ENCODE measurements at regions not wholly inside any gene's neighbourhood (a gene's known extent, or its start where the extent isn't known, plus 50 kb on each side); places are given as distances from the start of the nearest gene placed in this dataset.
"Not testable (repeated sequence)": the region's sequence is repeated elsewhere in the genome, so short reads cannot be mapped to it uniquely, and the experiment has no call there.

- no peak for DNase-seq
These were observed 278.2 kb upstream of the ID4 start for GRCh38 chr6:19558934-19559333.

DNA sequence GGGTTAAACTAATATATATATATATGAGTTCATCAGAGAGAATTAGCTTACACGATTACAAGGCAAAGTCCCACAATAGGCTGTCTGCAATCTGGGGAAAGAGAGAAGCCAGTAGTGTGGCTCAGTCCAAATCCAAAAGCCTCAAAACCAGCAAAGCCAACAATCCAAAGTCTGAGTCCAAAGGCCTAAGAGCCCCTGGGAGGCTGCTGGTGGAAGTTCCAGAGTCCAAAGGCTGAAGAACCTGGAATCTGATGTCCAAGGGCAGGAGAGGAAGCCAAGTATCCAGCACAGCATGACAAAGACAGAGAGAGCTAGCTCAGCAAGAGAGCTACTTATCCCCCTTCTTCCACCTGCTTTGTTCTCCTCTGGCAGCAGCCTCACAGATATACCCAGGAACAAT, 274.7 kb upstream of the ID4 start:
- DNase-seq, result no peak

DNA sequence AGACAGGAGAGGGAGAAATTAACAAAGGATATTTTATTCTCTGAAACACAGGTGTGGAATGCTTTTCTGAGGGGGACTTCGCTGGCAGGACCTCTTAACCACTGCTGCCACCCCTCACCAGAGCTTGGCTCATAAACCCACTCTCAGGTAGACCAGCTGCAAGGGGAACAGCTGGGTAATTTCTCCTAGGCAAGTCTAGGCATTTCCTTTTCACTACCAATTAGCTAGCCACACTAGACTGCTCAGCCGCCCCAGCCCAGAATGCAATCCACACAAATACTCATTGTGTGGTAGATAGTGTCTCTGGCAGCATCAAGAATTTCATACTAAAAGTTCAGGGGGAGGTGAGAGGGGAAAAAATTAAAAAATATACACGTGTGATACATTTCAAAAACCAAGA, 267.6 kb upstream of the ID4 start:
- no peak for DNase-seq

DNA sequence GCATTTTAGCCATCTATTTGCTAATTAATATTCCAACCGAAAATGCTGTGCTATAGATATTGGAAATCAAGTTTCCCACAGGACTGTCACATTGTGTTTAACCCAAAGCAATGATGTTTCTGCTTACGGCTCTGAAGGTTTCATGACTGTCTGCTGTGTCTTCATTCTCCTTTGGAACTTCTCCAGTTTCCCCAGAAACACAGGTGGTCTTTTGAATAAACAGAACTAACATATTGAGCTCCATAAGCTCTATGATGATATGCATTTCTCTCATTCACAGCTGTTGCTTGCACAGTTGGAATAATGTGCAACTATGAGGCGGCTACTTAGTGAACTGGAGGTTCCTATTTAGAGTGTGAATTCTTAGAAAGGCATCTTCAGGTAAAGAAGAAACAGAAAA, 266.0 kb upstream of the ID4 start:
- DNase-seq, result no peak

DNA sequence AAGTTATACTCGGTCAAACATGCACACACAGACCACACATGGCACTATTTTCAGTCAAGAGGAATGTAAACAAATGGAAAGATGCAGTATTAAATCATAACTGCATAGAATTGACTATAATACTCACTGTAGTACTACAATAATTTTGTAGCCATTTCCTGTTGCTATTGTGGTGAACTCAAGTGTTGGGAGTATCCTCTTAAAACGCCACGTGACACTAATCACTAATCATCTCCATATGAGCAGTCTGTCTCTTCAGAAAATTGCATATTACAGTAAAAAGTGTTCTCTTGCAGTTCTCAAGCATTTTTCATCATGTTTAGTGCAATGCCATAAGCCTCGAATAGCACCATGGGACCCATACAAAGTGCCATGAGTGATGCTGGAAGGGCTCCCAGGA, 258.7 kb upstream of the ID4 start:
- no peak for DNase-seq

DNA sequence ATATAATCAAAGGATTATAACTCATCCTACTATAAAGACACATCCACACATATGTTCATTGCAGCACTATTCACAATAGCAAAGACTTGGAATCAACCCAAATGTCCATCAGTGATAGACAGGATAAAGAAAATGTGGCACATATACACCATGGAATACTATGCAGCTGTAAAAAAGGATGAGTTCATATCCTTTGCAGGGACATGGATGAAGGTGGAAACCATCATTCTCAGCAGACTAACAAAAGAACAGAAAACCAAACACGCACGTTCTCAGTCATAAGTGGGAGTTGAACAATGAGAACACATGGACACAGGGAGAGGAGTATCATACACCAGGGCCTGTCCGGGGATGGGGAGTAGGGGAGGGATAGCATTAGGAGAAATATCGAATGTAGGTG, 253.0 kb upstream of the ID4 start:
- DNase-seq, result not testable (repeated sequence)

GRCh38 chr6:19587238-19587942, 249.8 kb upstream of the ID4 start:
- no peak for DNase-seq

DNA sequence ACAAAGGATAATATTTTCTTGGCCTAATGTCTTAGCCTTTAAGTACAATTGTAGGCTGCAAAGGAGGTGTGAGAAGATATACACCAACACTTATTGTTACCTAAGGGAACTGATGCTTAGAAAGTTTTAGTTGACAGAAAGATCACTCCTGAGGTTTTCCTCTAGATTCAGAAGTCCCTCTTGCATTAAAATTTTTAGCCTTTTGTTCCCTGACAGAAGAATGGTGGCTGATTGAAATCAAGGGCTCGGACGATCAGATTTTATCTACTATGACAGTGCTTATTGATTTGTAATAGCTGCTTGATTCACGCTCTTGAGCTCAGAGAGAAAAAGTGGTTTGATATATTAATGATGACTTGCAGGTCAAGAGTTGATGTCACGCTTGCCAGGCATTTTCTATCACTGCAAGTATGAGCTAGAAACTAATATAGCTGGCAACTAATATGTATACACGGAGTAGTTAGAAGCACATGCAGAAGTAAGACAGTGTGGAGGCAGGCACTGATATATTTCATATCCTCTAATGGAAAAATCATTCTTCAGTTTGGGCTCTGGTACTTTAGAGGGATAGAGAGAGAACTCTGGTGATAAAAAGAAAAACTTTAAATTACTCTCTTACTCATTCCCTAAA, 246.6 kb upstream of the ID4 start:
- DNase-seq, result no peak

- no peak for DNase-seq
These were observed 239.3 kb upstream of the ID4 start for GRCh38 chr6:19597809-19598320.

DNA sequence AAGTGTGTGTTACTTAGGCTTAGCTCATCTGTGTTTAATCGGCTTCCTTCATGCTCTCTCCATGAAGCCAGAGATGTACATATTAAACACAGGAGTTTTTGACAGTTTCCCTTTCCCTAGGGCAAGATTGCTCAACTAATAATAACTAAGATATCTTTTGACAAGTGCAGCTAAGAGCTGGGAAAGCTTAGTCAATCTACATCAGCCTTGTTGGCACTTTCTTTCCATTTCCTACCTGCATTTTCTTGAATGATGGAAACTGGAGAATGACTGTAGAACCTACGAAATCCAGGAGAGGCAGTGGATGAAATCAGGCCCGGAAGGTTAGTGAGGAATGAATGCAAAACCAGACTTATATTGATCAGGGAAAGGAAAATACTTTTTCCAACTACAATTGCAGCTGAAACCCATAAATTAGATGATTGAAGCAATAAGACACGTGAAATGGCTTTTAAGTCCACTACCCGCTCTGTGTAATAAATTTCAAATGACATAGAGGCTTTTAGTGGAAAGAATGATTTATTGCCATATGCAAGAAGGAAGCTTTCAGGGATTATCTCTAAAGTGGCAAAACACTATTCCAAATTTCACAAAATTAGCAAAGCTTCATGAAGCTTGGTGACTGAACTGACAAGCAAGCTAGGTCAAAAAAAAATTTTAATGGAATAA, 237.2 kb upstream of the ID4 start:
- no peak for DNase-seq

- peak; percentile 20 to 71 for DNase-seq
These were observed 234.6 kb upstream of the ID4 start for GRCh38 chr6:19602434-19603013.

DNA sequence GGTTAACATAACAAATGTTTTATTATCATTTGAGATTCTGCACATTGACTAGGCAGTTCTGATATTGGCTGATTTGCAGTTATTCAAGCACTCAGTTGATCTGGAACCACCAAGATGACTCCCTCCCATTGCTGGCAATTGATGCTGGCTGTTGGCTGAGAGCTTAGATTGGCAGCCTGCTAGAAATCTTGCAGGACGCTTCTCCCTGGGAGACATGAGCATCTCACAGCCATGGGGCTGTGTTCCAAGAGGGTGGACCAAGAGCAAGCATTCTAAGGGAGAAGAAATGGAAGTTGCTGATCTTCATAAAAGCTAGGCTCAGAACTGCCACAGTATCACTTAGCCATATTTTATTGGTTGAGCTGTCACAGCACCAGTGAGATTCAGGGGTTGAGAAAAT, 233.4 kb upstream of the ID4 start:
- DNase-seq, result no peak

- DNase-seq, result no peak
These were observed 231.5 kb upstream of the ID4 start for GRCh38 chr6:19605624-19606023.

GRCh38 chr6:19608546-19608945, 228.6 kb upstream of the ID4 start:
- DNase-seq, result no peak

DNA sequence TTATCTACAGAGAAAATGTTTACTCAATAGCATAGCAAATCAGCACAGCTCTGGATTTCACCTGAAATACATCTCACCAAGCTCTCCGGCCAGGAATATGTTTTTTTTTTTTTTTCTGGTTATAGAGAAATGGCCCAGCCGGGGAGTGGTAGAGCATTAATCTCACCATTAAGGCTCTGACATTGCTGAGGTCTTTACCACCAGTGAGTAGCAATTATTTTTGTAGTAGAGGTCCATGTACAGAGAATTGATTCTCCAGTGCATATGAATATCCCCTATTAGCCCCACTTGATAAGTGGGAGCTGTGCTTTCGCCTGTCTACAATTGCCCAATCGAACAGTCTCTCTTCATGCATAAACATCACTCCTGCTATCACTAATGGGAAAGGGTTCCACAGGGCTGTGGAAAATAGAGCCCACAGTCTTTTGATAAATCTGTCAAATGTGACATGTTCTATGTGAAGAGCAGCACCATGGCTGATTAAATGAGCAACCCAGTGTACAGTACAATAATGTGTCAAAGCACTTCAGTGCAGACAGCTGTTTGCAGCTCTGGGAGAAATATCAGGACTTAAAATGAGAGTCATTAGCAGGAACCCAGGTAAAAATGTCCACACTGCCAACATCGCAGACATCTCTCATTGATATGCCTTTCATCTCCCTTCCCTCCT, 227.1 kb upstream of the ID4 start:
- DNase-seq, result no peak

- not testable (repeated sequence) for DNase-seq
These were observed 224.3 kb upstream of the ID4 start for GRCh38 chr6:19612672-19613466.

GRCh38 chr6:19613678-19614077, 223.5 kb upstream of the ID4 start:
- DNase-seq, result no peak

GRCh38 chr6:19616022-19616421, 221.1 kb upstream of the ID4 start:
- DNase-seq, result no peak

DNA sequence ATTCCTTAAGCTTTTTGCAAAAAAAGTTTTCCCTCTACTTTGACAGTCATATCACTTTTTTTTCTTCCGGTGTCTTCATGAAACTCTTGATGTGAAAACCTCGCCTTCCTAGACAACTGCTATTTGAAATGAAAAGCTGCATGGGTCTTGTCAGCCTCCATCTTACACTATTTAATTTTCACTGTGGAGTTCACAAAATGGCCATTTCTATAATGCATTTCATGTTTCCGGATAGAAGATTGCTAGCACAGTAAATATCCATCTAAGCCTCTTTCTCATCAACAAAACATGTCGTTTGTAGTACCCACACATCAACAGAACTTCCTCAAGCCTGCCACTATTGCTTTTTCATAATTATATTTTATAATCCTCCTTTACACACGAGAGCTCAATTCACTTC, 204.9 kb upstream of the ID4 start:
- peak; percentile 34 to 62 for DNase-seq

GRCh38 chr6:19632786-19633185, 204.4 kb upstream of the ID4 start:
- DNase-seq, result no peak

GRCh38 chr6:19635728-19636127, 201.4 kb upstream of the ID4 start:
- no peak for DNase-seq

DNA sequence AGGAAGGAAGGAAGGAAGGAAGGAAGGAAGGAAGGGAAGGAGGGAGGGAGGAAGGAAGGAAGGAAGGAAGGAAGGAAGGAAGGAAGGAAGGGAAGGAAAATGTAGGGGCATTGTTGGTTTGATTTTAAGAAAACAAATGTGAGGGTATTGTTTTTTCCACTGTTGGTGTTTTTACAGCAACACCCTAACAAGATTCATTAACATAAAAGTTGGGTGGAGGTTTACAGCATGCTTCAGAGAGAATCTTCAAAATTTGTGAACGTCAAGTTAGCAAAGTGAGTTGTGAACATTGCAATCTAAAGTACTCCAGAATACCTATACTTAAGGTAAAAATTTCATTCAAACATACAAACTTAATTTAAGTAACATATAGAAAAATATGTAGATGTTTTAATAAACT, 200.2 kb upstream of the ID4 start:
- DNase-seq, result no peak

All from NCI-H187 (cell line).